NCI-H345 treated with DMSO at 0.1 percent for 48 hours (cell line): ENCODE measurements at regions not wholly inside any gene's neighbourhood (a gene's known extent, or its start where the extent isn't known, plus 50 kb on each side); places are given as distances from the start of the nearest gene placed in this dataset.

Experiments
- DNase-seq: peaks from one replicate; lab custom pipeline; 2025; ENCODE audit not compliant: unreplicated experiment; lab: John Stamatoyannopoulos, UW

DNA sequence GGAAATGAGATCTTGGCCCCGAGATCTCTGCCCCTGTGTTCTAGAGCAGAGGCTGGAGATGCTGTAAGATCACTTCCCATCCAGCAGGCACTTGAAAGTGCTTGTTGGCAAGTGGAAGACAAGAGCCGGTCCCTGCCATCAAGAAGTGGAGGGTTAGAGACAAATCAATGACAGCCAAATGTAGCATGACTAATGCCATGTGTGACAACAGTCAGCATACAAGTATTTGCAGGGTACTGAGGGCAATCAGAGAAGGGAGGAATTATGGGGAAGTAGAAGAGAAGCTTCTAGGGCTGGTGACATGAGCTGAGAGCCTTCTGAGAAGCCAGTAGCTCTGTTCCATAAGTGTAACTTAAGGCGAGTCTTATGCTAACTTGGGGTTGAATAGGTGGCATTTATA lies 58.6 kb downstream of the TMEM17 start:
- no peak for DNase-seq

DNA sequence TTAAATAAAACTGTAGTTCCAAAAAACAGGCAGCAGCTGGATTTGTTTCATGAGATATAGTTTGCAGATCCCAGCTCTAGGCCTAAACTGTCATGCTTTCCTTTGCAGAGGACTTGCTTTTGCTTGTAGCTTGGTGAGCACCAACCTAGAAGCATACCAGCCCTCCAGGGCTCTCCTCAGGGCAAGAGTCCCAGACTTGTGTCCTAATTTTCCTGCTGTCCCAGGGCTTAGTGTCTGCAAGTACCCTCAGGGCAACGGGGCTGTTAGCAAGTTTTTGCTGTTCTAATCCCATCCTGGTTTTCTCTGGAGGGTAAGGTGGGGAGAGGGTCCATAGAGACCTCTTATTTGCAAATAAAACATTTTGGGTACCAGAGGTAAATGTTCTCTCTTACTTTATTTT lies 59.5 kb downstream of the TMEM17 start:
- DNase-seq, result no peak

DNA sequence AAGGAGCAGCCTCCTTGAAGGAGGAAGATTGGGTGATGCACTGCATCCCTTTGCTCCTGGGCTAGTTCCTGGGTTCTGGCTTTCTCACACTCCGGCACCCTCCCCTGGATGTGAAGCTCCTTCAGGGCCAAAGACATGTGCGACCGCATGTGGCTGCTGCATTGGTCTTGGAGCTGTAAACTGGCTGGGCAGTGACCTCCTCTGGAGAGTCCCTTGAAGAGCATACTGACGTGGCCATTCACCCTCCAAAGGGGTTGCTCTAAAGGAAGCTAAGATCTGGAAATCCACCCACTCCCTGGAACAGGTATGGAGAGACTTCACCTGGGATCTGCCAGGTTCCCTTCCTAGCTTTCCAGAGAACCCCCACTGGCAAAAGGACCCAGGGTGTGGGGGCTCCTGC lies 62.1 kb downstream of the TMEM17 start:
- no peak for DNase-seq

DNA sequence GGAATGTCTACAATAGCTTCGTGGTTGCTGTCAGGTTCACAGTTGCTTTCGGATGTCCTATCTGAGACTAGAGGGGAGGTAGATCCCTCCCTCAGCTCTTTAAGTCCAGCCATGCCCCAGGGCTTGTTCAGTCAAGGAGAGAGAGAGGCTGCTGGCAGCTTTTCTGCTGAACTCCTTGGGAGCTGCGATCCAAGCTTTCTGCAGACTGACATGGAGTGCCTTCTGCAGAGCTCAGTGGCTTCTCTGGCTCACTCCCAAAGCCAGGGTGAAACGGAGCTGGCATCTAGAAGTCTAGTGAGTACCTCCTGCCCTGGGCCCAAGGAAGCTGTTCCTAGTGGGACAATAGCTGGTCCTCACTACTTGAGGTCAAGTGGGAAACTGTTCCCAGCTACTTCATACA lies 62.5 kb downstream of the TMEM17 start:
- no peak for DNase-seq

DNA sequence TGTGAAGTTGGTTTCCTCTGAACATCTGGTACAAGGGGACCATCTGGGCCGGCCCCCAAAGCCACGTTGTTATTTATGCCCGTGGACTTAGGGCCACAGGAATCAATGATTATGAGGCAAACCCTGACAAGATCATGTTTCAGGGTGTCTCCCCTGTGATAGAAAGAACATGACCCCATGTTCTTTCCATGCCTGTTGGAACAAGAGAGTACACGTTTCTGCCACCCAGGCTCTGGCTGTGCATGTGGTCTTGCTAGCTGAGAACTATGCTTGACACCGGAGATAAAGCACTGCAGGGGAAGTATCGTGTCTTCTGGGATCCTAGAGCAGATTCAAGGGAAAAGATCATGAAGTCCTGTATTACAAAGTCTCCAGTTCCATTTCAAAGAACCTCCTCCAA lies 64.2 kb downstream of the TMEM17 start:
- no peak for DNase-seq

GRCh38 chr2:62441421-62441820 lies 64.6 kb downstream of the TMEM17 start:
- DNase-seq, result no peak

GRCh38 chr2:62440281-62440946 lies 65.6 kb downstream of the TMEM17 start:
- no peak for DNase-seq

GRCh38 chr2:62439425-62439824 lies 66.6 kb downstream of the TMEM17 start:
- DNase-seq, result no peak

- no peak for DNase-seq
Measured at GRCh38 chr2:62437785-62438184, 68.2 kb downstream of the TMEM17 start.

DNA sequence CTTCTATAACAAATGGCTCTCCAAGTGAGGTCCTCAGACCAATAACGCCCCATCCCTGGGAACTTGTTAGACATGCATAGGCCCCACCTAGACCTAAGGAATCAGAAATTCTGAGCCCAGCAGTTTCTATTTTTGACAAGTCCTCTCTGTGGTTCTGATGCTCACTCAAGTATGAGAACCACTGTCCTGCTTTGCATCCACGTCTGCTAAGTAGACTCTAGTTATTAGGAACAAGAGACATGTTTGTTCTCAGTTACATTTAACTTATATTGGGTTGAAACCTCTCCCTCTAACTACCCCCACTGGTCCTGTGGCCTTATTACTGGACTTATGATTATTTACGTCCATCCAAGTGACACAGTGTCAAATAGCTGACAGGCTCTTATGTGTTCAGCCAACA lies 70.3 kb downstream of the TMEM17 start:
- no peak for DNase-seq

GRCh38 chr2:62432407-62432806 lies 73.6 kb downstream of the TMEM17 start:
- no peak for DNase-seq

- DNase-seq, result no peak
Measured at GRCh38 chr2:62431512-62431911, 74.5 kb downstream of the TMEM17 start.

GRCh38 chr2:62430146-62430545 lies 75.8 kb downstream of the TMEM17 start:
- DNase-seq, result no peak

GRCh38 chr2:62427146-62427545 lies 78.8 kb downstream of the TMEM17 start:
- no peak for DNase-seq

GRCh38 chr2:62426154-62426912 lies 79.7 kb downstream of the TMEM17 start:
- no peak for DNase-seq

- no peak for DNase-seq
Measured at GRCh38 chr2:62425684-62426083, 80.3 kb downstream of the TMEM17 start.

DNA sequence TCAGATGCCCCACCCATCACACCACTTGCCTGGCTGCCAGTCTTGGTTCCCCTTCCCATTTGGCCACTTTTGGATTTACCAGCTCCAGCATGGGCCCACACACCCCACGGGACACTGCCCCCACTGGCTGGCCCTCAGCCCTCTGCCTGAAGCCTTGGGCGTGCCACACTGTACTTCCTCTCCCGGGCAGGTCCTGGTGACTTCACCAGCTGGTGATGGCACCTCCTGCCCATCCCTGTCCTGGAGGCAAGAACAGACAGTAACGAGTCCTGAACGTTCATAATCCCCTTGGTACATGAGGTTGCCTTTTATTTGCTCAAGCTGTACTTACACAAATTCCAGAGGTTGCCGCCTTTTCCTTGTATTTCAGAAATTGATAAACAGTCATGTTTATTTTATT lies 81.1 kb downstream of the TMEM17 start:
- no peak for DNase-seq

DNA sequence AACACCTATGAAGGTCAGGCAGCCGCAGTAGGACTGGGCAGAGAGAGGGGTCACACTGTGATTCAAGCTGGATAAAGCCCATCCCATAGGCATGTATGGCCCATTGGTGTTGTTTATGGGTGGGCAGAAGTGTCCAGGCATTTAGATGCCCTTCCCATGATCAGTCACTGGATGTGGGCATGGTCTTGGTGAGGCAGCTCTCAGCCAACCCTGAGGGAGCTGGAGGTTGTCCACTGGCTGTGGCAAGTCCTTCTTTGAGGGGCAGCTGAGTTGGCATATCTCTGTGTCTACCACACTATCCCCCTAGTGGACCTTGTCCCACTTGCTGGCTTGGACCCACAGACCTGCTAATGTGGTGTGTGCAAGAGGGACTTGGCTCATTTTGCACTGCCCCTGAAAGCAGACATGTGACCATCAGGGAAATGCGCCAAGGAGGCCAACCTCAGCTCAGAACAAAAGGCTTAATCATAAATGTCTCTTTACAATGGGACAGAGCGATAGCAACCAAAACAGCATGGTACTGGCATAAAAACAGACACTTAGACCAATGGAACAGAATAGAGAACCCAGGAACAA lies 82.0 kb downstream of the TMEM17 start:
- DNase-seq, result no peak

GRCh38 chr2:62423235-62423634 lies 82.8 kb downstream of the TMEM17 start:
- no peak for DNase-seq

DNA sequence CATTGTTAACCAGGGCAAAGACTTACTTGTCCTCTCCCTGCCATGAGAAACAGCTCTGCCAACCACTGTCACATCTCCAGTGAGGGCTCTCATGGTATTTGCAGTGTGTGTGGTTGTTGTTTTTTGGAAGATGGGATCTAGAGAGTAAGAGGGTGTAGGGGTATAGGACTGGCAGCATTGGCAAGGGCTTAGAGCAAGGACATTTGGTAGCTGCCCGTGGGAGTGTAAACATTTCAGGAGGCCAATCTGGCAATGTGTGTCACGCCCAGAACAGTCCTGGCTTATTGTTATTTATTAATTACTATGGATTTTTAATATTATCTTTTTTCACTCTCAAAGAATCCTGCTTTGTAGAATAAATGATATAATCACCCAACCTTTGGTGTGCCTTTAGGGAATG lies 90.5 kb downstream of the TMEM17 start:
- DNase-seq, result no peak

DNA sequence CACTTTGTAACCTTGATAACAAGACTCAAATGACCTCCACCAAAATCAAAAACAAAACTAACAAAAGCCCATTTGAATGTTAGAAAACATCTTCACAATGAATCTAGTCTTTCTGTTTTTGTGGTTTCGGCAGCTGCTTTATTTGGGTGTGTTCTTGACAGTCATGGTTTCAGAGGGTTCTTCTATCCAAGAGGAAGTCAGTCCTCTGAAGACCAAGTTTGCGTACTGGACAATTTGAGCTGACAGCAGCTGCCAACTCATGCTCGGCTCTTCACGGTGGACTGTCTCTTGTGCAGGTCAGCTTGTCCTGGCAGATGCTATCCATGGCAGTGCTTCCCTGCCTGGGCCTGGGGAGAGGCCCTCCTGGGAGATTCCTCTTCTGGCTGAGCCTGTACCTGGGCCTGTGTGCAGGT lies 91.0 kb downstream of the TMEM17 start:
- DNase-seq, result no peak

- no peak for DNase-seq
Measured at GRCh38 chr2:62413116-62413663, 92.8 kb downstream of the TMEM17 start.
